ENCODE measurements at regions not wholly inside any gene's neighbourhood (a gene's known extent, or its start where the extent isn't known, plus 50 kb on each side); places are given as distances from the start of the nearest gene placed in this dataset.

DNA sequence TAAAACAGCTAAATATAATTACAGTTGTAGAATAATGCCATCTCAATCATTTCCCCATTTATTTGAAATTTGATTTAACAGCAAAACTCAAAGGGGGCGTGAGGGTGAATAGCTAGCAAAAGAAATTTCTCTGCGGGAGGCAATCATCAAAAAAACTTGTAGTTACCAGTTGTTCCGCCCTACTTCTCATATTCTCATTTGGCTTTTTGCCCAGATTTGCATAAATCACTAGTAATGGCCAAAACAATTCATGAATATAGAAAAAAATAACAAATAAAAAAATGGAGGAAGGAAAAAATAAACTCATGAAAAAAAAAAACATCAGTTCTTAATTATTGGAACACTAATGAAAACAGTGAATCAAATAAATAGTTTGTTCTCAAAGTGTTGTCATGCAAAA is 722.6 kb upstream of the KIF2B start:
- H3K4me1 Mint-ChIP-seq, result no peaks in the 10 kb centered on the region
- no peak overlapping the region for H3K4me3 Mint-ChIP-seq
- H3K36me3 Mint-ChIP-seq, result no peaks in the 10 kb centered on the region
- no peak overlapping the region for H3K27ac Mint-ChIP-seq
- peaks cover 8% of the 10 kb centered on the region for H3K9me3 Mint-ChIP-seq
- DNase-seq, result no peak
- no peaks in the 10 kb centered on the region for H3K27me3 Mint-ChIP-seq

DNA sequence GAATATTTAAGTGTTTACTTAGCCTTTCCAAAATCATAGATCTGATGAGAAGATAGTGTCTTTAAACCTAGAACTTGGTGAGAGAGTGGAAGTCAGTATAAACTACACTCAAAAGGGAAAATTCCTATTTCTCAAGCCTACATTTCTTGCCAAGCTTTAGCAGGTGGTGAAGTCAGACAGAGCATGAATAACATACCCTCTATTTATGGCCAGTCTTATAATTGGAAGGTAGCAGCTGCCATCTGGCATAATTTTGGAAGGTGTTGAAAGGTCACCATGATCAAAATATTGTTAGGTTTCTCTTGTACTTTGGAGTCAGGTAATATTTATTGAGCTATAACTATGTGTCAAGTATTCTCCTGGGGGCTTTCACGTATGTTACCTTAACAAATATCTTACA is 729.3 kb upstream of the KIF2B start:
- Mint-ChIP-seq H3K27ac (no peak overlapping the region), H3K9me3 (peaks cover 5% of the 10 kb centered on the region), H3K4me3 (no peak overlapping the region), H3K27me3 (no peaks in the 10 kb centered on the region), H3K4me1 (no peaks in the 10 kb centered on the region), H3K36me3 (no peaks in the 10 kb centered on the region)
- DNase-seq, result no peak

DNA sequence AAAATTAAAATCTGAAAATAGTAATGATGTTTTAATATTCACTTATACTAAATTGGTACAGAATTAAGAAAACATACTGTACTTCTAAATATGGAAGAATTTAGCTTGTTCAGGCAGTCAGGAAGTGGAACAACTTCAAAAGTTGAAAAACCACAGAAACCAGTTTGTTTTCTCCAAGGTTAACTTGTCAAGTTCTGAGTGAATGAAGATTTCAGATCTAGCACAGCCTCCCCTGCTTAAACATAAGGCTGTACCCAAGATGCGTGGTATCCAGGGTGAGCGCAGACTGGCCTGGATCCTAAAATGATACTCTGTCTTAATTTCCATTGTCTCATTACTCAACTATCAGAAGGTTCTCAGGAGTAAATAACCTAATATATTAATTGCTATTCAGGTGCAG is 730.7 kb upstream of the KIF2B start:
- Mint-ChIP-seq H3K4me1 (no peaks in the 10 kb centered on the region), H3K27me3 (no peaks in the 10 kb centered on the region), H3K4me3 (no peak overlapping the region), H3K36me3 (no peaks in the 10 kb centered on the region), H3K27ac (no peak overlapping the region), H3K9me3 (peaks cover 3% of the 10 kb centered on the region)
- DNase-seq, result no peak

DNA sequence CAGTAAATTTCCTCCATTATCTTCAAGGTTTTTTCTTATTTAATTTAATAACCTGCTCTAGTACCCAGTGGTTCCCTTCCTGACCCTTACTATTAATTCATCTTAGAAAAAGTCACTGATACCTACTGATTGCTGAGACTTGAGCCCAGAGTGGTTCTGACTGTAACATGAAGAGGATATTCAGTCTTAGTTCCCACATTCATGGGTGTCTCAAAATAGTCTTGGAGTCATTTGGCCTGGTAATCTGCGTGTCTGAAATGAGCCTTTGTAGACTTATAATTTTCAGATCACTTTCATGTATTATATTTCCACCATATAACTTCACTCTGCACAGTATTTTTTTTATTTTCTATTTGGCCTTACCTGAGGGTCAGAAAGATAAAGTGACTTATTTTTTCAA is 732.0 kb upstream of the KIF2B start:
- DNase-seq, result no peak
- Mint-ChIP-seq H3K4me1 (no peaks in the 10 kb centered on the region), H3K27me3 (no peaks in the 10 kb centered on the region), H3K27ac (no peak overlapping the region), H3K4me3 (no peak overlapping the region), H3K36me3 (no peaks in the 10 kb centered on the region), H3K9me3 (peaks cover 3% of the 10 kb centered on the region)

DNA sequence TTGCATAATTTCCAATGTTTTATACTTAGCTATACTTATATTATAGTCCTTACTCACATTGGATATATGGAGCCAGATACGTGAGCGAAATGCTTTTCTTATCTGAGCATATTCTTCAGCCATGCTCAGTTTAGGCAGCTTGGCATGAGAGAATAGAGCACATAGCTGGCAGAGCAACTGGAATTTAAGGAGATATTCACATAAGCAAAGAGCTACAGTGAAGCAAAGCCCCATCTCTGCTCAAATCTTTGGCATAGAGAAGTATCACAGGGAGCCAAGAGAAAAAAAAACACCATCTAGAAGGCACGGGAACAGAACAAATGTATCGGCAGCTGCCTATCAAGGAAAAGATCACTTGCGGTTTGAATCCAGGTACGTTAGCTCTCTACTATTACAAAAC is 734.2 kb upstream of the KIF2B start:
- H3K27me3 Mint-ChIP-seq, result no peaks in the 10 kb centered on the region
- H3K4me1 Mint-ChIP-seq, result no peaks in the 10 kb centered on the region
- peaks cover 1% of the 10 kb centered on the region for H3K9me3 Mint-ChIP-seq
- H3K36me3 Mint-ChIP-seq, result no peaks in the 10 kb centered on the region
- H3K4me3 Mint-ChIP-seq, result no peak overlapping the region
- H3K27ac Mint-ChIP-seq, result no peak overlapping the region
- no peak for DNase-seq

DNA sequence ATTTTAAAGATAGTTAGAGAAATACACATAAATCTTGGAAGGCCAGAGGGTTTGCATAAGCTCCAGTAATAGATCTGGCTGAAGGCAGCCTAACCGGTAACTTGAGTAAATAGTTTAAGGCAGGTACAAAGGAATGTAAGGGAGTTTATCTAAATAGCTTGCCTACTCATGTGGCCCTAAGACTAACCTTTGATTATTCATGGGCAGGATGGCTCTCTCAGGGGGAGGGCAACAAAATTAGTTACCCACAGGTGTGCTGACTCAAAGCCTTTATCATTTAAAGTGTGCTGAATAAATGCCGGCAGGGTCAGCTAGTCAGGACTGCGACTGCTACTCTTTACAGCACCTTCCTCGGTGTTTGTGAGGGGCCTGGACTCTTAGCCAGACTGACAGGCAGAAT is 761.3 kb upstream of the KIF2B start:
- H3K4me3 Mint-ChIP-seq, result no peak overlapping the region

DNA sequence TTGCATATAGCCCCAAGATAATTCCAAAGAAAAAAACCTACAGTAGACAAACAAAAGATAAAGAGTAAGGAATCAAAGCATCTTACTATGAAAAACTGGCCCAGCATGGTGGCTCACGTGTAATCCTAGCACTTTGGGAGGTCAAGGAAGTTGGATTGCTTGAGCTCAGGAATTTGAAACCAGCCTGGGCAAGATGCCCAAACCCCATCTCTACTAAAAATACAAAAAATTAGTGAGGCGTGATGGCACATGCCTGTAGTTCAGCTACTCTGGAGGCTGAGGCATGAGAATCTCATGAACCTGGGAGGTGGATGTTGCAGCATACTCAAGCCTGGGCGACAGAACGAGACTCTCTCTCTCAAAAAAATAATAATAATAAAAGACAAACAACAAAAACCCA is 764.7 kb upstream of the KIF2B start:
- Mint-ChIP-seq H3K36me3 (no peaks in the 10 kb centered on the region), H3K4me1 (no peaks in the 10 kb centered on the region), H3K27ac (no peak overlapping the region), H3K27me3 (no peaks in the 10 kb centered on the region), H3K9me3 (peaks cover 9% of the 10 kb centered on the region), H3K4me3 (no peak overlapping the region)
- DNase-seq, result no peak

More for the DNA sequence above, 761.3 kb upstream of the KIF2B start:
- H3K36me3 Mint-ChIP-seq, result no peaks in the 10 kb centered on the region
- no peaks in the 10 kb centered on the region for H3K4me1 Mint-ChIP-seq
- H3K27ac Mint-ChIP-seq, result no peak overlapping the region
- no peak for DNase-seq
- H3K27me3 Mint-ChIP-seq, result no peaks in the 10 kb centered on the region
- H3K9me3 Mint-ChIP-seq, result peaks cover 12% of the 10 kb centered on the region

DNA sequence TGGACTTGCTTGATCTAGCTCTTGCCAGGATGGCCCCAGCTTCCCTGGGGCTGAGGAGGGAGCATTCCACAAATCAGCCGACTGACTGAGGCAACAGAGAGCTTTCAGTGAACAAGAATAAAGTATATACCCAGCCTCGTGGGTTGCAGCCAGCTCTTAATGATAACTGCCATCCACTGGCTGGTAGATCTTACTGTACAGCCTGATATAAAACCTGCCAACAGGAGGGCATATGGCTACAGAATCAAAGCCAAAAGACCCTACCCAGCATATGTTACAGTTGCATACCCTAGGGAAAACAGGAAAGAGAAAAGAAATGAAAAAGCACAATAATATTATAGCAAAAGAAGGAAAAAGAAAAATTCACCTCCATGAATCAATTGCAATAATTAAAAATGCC is 775.9 kb upstream of the KIF2B start:
- no peaks in the 10 kb centered on the region for H3K4me1 Mint-ChIP-seq
- peaks cover 6% of the 10 kb centered on the region for H3K9me3 Mint-ChIP-seq
- no peak for DNase-seq
- no peak overlapping the region for H3K4me3 Mint-ChIP-seq
- H3K36me3 Mint-ChIP-seq, result no peaks in the 10 kb centered on the region
- H3K27me3 Mint-ChIP-seq, result no peaks in the 10 kb centered on the region
- H3K27ac Mint-ChIP-seq, result no peak overlapping the region

DNA sequence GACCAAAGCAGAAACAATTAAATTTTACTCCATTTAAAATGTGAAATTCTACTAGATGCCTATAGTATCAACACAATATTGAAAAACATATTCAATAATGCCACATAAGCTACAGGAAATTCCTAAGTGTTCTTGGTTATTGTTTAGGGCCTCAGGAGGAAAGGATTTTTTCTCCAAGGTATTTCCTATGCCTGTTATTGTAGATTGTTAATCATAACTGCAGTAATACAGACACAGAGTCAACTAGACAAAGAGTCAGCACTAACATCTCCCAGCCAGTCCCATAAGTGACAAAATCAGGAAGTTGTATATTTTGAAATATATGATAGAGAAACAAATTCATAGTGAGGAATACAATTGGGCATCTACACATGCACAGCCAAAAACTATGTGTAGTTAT is 782.7 kb upstream of the KIF2B start:
- peaks cover 3% of the 10 kb centered on the region for H3K9me3 Mint-ChIP-seq
- H3K4me1 Mint-ChIP-seq, result no peaks in the 10 kb centered on the region
- H3K27ac Mint-ChIP-seq, result no peak overlapping the region
- no peak overlapping the region for H3K4me3 Mint-ChIP-seq
- DNase-seq, result no peak
- H3K36me3 Mint-ChIP-seq, result no peaks in the 10 kb centered on the region
- H3K27me3 Mint-ChIP-seq, result no peaks in the 10 kb centered on the region

DNA sequence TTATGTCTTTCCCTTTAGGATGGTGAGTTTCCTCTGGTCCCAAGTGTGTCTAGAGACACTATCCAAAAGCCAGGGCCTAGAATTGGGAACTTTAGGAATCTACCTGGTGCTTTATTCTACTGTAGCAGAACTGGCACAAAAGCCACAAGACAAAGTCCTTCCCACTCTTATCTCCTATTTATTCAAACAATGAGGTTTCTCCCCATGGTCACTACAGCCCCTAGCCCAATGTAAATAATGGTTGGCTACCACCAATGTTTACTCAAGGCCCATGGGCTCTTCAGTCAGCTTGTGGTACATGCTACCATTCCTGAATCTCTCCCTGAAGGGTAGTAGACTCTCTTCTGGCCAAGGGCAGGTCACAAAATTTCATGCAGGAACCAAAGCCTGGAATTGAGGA is 789.4 kb upstream of the KIF2B start:
- H3K27me3 Mint-ChIP-seq, result no peaks in the 10 kb centered on the region
- H3K4me1 Mint-ChIP-seq, result no peaks in the 10 kb centered on the region
- no peak overlapping the region for H3K4me3 Mint-ChIP-seq
- DNase-seq, result no peak
- H3K9me3 Mint-ChIP-seq, result peaks cover 13% of the 10 kb centered on the region
- H3K36me3 Mint-ChIP-seq, result no peaks in the 10 kb centered on the region
- no peak overlapping the region for H3K27ac Mint-ChIP-seq

DNA sequence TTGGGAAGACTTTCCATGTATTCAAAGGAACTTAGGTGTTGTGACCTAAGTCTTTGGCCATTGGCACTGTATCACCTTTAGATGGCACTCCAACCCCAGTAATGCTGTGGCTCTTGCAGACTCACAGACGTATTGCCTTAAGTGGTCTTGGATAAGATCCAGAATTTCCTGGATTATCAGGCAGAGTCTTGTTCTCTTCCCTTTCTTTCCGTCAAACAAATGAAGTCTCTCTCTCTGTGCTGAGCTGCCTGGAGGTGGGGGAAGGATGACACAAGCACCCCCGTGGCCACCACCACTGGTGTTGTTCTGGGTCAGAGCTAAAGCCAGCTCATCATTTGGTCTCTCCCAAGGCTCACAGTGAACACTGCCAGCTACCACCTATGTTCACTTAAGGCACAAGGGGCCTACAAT is 789.9 kb upstream of the KIF2B start:
- no peak overlapping the region for H3K27ac Mint-ChIP-seq
- H3K36me3 Mint-ChIP-seq, result no peaks in the 10 kb centered on the region
- no peak for DNase-seq
- peaks cover 17% of the 10 kb centered on the region for H3K9me3 Mint-ChIP-seq
- no peaks in the 10 kb centered on the region for H3K27me3 Mint-ChIP-seq
- H3K4me1 Mint-ChIP-seq, result no peaks in the 10 kb centered on the region
- no peak overlapping the region for H3K4me3 Mint-ChIP-seq

DNA sequence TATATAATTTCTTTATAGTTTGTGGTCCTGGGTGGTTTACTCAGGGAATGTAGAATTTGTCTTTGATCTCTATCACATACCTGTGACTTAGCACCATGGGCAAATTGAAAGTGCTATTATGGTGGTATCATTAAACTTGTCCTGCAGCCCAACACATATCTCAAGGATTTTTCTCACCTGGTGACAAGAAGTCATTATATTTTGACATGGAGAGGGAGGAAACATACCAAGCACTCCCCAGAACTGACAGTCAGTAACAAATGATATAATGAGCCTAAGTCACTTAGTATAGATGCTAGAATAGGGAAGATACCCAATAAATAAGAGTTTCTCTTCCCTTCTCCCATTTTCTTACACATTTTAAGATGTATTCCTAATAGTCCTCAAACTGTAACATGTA is 805.5 kb upstream of the KIF2B start:
- H3K4me1 Mint-ChIP-seq, result no peaks in the 10 kb centered on the region
- no peak overlapping the region for H3K4me3 Mint-ChIP-seq
- no peak for DNase-seq
- no peaks in the 10 kb centered on the region for H3K27me3 Mint-ChIP-seq
- H3K27ac Mint-ChIP-seq, result no peak overlapping the region
- no peaks in the 10 kb centered on the region for H3K36me3 Mint-ChIP-seq
- peaks cover 15% of the 10 kb centered on the region for H3K9me3 Mint-ChIP-seq

DNA sequence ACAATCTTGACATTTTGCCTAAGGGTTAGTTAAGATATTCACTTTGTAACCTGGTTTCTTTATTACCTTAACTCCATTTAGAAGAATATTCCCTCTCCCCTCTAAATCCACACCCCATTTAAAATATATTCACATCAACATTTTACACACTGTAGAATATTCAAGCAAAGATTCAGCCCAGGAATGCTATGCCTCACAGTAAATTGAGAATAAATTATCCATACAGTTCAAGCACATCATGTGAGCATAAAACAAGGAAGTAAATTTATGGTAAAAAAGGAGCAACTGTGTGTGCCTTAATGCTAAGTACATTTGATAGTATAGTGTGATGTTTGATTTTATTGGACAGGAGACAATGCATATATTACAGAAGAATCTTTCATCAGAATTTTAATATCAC is 806.6 kb upstream of the KIF2B start:
- Mint-ChIP-seq H3K36me3 (no peaks in the 10 kb centered on the region), H3K4me3 (no peak overlapping the region), H3K9me3 (peaks cover 13% of the 10 kb centered on the region), H3K27ac (no peak overlapping the region), H3K4me1 (no peaks in the 10 kb centered on the region), H3K27me3 (no peaks in the 10 kb centered on the region)
- no peak for DNase-seq

DNA sequence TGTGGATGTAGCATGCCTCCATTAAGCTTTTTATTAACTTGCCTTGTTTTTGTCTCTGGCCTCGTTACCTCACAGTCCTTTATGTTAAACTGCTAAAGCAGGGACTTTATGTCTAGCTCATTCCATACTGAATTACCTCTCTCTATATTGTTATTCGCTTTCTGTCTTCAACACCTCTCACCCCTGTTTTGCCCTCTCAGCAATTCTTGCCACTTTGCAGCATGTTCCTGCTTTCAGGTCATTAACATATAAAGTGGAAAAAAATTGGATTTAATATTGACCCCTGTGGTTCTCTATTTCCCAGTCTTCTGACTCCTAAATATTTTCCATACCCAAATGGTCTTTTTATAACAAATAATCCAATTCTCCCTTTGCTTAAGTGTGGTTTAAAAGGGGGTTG is 810.4 kb upstream of the KIF2B start:
- no peak for DNase-seq
- Mint-ChIP-seq H3K9me3 (peaks cover 9% of the 10 kb centered on the region), H3K4me3 (no peak overlapping the region), H3K36me3 (no peaks in the 10 kb centered on the region), H3K27me3 (no peaks in the 10 kb centered on the region), H3K4me1 (no peaks in the 10 kb centered on the region), H3K27ac (no peak overlapping the region)

DNA sequence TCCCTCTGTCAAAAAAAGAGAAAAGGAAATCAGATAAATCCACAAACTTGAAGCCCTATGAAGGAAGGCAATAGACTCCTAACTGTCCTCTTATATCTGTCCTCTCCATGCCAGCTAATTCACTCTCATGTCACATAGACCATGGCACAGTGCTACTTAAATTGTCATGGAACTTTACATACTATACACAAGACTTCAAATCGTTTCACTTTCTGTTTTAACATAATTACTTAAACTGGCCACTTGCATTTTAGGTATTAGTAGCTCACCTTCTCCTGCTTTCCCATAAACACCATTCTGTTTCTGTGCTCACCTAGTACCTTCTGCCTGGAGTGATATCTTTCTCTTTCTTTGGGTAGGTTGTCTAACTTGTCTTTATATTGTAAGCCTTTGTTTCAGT is 816.7 kb upstream of the KIF2B start:
- Mint-ChIP-seq H3K4me1 (no peaks in the 10 kb centered on the region), H3K27ac (no peak overlapping the region), H3K36me3 (no peaks in the 10 kb centered on the region), H3K4me3 (no peak overlapping the region), H3K9me3 (peaks cover 4% of the 10 kb centered on the region), H3K27me3 (no peaks in the 10 kb centered on the region)
- no peak for DNase-seq

DNA sequence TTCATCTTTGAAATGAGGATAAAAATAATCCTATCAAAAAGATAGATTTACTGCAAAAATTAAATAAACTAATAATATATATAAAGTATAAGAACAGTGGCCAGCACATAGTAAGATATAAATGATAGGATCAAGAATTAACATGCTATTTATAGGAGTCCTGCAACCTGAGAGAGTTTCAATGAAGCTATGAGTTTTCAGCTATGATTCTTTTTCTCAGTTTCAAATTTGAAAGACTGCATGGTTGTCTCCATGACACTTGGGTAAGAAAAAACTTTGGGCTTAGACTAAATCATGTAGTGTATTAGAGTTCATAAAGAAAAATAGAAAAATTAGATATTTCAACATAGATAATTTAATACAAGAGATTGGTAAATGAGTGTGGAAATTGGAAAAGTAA is 817.8 kb upstream of the KIF2B start:
- Mint-ChIP-seq H3K36me3 (no peaks in the 10 kb centered on the region), H3K27me3 (no peaks in the 10 kb centered on the region), H3K9me3 (peaks cover 4% of the 10 kb centered on the region), H3K4me3 (no peak overlapping the region), H3K27ac (no peak overlapping the region), H3K4me1 (no peaks in the 10 kb centered on the region)
- DNase-seq, result no peak

DNA sequence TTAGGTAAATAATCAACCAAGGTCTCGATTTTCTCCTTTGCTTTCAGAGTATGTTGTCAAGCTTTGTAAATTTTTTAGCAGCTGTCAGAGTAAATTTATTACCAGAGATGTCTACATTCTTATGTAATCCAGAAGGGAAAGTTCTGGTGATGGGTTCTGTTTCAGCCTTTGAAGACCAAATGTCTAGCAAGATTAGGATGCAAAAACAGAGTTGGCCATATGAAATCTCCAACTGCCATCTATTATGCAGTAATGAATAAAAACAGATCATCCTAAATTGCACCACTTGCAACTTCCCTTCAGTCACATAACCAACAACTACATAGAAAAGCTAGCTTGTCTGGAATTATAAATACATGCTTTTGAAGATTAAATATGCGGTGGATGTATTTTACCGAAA is 826.8 kb upstream of the KIF2B start:
- no peaks in the 10 kb centered on the region for H3K27me3 Mint-ChIP-seq
- peaks cover 1% of the 10 kb centered on the region for H3K9me3 Mint-ChIP-seq
- H3K4me3 Mint-ChIP-seq, result no peak overlapping the region
- H3K27ac Mint-ChIP-seq, result no peak overlapping the region
- H3K4me1 Mint-ChIP-seq, result no peaks in the 10 kb centered on the region
- DNase-seq, result no peak
- no peaks in the 10 kb centered on the region for H3K36me3 Mint-ChIP-seq
